SK-N-SH treated with all-trans-retinoic acid at 6 μM for 48 hours (cell line): ENCODE measurements at regions not wholly inside any gene's neighbourhood (a gene's known extent, or its start where the extent isn't known, plus 50 kb on each side); places are given as distances from the start of the nearest gene placed in this dataset.

ENCODE experiments used
- ATAC-seq: fragments of 200-7000 bp; cut with Tn5 transposase; 3 replicates; pipeline ENCODE4 v1.9.1; 2020; ENCODE audit warnings: mild to moderate bottlenecking, moderate library complexity
- BACH2 ChIP-seq: fragments of 250-450 bp; sonication (Bioruptor Pico); IDR thresholded peaks from 2 replicates; pipeline ENCODE4 v1.9.0; 2021; ENCODE audit warnings: mild to moderate bottlenecking, borderline replicate concordance
- CSDC2 ChIP-seq: fragments of 250-450 bp; sonication (Bioruptor Pico); IDR thresholded peaks from 2 replicates; pipeline ENCODE4 v1.5.0; 2020; ENCODE audit warnings: mild to moderate bottlenecking, moderate library complexity
- CSRNP3 ChIP-seq: fragments of 250-450 bp; sonication (Bioruptor Pico); IDR thresholded peaks from 2 replicates; pipeline ENCODE4 v1.5.1; 2021; ENCODE audit warnings: mild to moderate bottlenecking, moderate library complexity
- ESRRG ChIP-seq: fragments of 250-450 bp; sonication (Bioruptor Pico); IDR thresholded peaks from 2 replicates; pipeline ENCODE4 v1.6.1; 2021; ENCODE audit warnings: mild to moderate bottlenecking
- GLIS3 ChIP-seq: fragments of 250-450 bp; sonication (Bioruptor Pico); IDR thresholded peaks from 2 replicates; pipeline ENCODE4 v1.5.0; 2020; ENCODE audit warnings: mild to moderate bottlenecking, moderate library complexity
- OSR1 ChIP-seq: fragments of 250-450 bp; sonication (Bioruptor Pico); IDR thresholded peaks from 2 replicates; pipeline ENCODE4 v1.8.0; 2022; ENCODE audit warnings: moderate library complexity, mild to moderate bottlenecking, inconsistent platforms
- PPARA ChIP-seq: fragments of 250-450 bp; sonication (Bioruptor Pico); IDR thresholded peaks from 2 replicates; pipeline ENCODE4 v1.5.0; 2020; ENCODE audit warnings: mild to moderate bottlenecking, borderline replicate concordance
- RARB ChIP-seq: fragments of 250-450 bp; sonication (Bioruptor Pico); IDR thresholded peaks from 2 replicates; pipeline ENCODE4 v1.8.0; 2021; ENCODE audit warnings: mild to moderate bottlenecking, moderate library complexity
- SNAI2 ChIP-seq: fragments of 250-450 bp; sonication (Bioruptor Pico); IDR thresholded peaks from 2 replicates; pipeline ENCODE4 v1.5.0; 2020; ENCODE audit warnings: mild to moderate bottlenecking, moderate library complexity
- TCF4 ChIP-seq: fragments of 250-450 bp; sonication (Bioruptor Pico); IDR thresholded peaks from 2 replicates; pipeline ENCODE4 v1.8.0; 2021; ENCODE audit warnings: mild to moderate bottlenecking, moderate library complexity, borderline replicate concordance
- TOX ChIP-seq: fragments of 250-450 bp; sonication (Bioruptor Pico); IDR thresholded peaks from 2 replicates; pipeline ENCODE4 v1.8.0; 2021; ENCODE audit warnings: mild to moderate bottlenecking, moderate library complexity, borderline replicate concordance
- ZC3H10 ChIP-seq: fragments of 250-450 bp; sonication (Bioruptor Pico); IDR thresholded peaks from 2 replicates; pipeline ENCODE4 v1.5.1; 2021; ENCODE audit warnings: mild to moderate bottlenecking, moderate library complexity
- ZFP3 ChIP-seq: fragments of 250-450 bp; sonication (Bioruptor Pico); IDR thresholded peaks from 2 replicates; pipeline ENCODE4 v1.5.0; 2020; ENCODE audit warnings: mild to moderate bottlenecking, moderate library complexity
- ZFP30 ChIP-seq: fragments of 450-650 bp; formaldehyde crosslinking; IDR thresholded peaks from 2 replicates; pipeline ENCODE4 v1.5.0; 2022; ENCODE audit warnings: mild to moderate bottlenecking, moderate library complexity
- ZNF565 ChIP-seq: fragments of 450-650 bp; formaldehyde crosslinking; conservative IDR thresholded peaks from 2 replicates; pipeline ENCODE4 v1.5.0; 2020; ENCODE audit warnings: low read depth, mild to moderate bottlenecking, moderate library complexity
- ZNF70 ChIP-seq: fragments of 450-650 bp; formaldehyde crosslinking; IDR thresholded peaks from 2 replicates; pipeline ENCODE4 v1.5.0; 2020; ENCODE audit warnings: mild to moderate bottlenecking, moderate library complexity
- ZNF8 ChIP-seq: fragments of 450-650 bp; formaldehyde crosslinking; IDR thresholded peaks from 2 replicates; pipeline ENCODE4 v1.5.0; 2020; ENCODE audit warnings: mild to moderate bottlenecking, moderate library complexity
- TF ChIP-seq, protein P1 (sequence below): fragments of 250-450 bp; sonication (Bioruptor Pico); IDR thresholded peaks from 2 replicates; pipeline ENCODE4 v1.5.0; 2020; ENCODE audit warnings: mild to moderate bottlenecking, moderate library complexity
- TF ChIP-seq, protein P2 (sequence below): fragments of 250-450 bp; sonication (Bioruptor Pico); IDR thresholded peaks from 2 replicates; pipeline ENCODE4 v1.5.1; 2020; ENCODE audit warnings: low read depth, mild to moderate bottlenecking, moderate library complexity
- TF ChIP-seq, protein P3 (sequence below): fragments of 250-450 bp; sonication (Bioruptor Pico); IDR thresholded peaks from 2 replicates; pipeline ENCODE4 v1.8.0; 2020; ENCODE audit warnings: mild to moderate bottlenecking, moderate library complexity, borderline replicate concordance

- TF ChIP-seq, protein P1, sequence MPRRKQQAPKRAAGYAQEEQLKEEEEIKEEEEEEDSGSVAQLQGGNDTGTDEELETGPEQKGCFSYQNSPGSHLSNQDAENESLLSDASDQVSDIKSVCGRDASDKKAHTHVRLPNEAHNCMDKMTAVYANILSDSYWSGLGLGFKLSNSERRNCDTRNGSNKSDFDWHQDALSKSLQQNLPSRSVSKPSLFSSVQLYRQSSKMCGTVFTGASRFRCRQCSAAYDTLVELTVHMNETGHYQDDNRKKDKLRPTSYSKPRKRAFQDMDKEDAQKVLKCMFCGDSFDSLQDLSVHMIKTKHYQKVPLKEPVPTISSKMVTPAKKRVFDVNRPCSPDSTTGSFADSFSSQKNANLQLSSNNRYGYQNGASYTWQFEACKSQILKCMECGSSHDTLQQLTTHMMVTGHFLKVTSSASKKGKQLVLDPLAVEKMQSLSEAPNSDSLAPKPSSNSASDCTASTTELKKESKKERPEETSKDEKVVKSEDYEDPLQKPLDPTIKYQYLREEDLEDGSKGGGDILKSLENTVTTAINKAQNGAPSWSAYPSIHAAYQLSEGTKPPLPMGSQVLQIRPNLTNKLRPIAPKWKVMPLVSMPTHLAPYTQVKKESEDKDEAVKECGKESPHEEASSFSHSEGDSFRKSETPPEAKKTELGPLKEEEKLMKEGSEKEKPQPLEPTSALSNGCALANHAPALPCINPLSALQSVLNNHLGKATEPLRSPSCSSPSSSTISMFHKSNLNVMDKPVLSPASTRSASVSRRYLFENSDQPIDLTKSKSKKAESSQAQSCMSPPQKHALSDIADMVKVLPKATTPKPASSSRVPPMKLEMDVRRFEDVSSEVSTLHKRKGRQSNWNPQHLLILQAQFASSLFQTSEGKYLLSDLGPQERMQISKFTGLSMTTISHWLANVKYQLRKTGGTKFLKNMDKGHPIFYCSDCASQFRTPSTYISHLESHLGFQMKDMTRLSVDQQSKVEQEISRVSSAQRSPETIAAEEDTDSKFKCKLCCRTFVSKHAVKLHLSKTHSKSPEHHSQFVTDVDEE (CRISPR knock-in tag), result no peak
- TF ChIP-seq CSRNP3 (CRISPR knock-in tag) (no peak), ZFP3 (CRISPR knock-in tag) (no peak), GLIS3 (CRISPR knock-in tag) (no peak), ZFP30 (CRISPR knock-in tag) (no peak)
- TF ChIP-seq, protein P2, sequence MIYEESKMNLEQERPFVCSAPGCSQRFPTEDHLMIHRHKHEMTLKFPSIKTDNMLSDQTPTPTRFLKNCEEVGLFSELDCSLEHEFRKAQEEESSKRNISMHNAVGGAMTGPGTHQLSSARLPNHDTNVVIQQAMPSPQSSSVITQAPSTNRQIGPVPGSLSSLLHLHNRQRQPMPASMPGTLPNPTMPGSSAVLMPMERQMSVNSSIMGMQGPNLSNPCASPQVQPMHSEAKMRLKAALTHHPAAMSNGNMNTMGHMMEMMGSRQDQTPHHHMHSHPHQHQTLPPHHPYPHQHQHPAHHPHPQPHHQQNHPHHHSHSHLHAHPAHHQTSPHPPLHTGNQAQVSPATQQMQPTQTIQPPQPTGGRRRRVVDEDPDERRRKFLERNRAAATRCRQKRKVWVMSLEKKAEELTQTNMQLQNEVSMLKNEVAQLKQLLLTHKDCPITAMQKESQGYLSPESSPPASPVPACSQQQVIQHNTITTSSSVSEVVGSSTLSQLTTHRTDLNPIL (CRISPR knock-in tag), result no peak
Observed at GRCh38 chr5:103455796-103456195, 106.8 kb downstream of the NUDT12 start (continued).

GRCh38 chr5:103454770-103455169 lies 107.8 kb downstream of the NUDT12 start:
- TF ChIP-seq ZFP3 (CRISPR knock-in tag) (no peak), SNAI2 (CRISPR knock-in tag) (no peak), ZNF565 (CRISPR knock-in tag) (no peak)
- TF ChIP-seq, protein P3, sequence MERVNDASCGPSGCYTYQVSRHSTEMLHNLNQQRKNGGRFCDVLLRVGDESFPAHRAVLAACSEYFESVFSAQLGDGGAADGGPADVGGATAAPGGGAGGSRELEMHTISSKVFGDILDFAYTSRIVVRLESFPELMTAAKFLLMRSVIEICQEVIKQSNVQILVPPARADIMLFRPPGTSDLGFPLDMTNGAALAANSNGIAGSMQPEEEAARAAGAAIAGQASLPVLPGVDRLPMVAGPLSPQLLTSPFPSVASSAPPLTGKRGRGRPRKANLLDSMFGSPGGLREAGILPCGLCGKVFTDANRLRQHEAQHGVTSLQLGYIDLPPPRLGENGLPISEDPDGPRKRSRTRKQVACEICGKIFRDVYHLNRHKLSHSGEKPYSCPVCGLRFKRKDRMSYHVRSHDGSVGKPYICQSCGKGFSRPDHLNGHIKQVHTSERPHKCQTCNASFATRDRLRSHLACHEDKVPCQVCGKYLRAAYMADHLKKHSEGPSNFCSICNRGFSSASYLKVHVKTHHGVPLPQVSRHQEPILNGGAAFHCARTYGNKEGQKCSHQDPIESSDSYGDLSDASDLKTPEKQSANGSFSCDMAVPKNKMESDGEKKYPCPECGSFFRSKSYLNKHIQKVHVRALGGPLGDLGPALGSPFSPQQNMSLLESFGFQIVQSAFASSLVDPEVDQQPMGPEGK (CRISPR knock-in tag), result no peak
- ATAC-seq, result no peak

DNA sequence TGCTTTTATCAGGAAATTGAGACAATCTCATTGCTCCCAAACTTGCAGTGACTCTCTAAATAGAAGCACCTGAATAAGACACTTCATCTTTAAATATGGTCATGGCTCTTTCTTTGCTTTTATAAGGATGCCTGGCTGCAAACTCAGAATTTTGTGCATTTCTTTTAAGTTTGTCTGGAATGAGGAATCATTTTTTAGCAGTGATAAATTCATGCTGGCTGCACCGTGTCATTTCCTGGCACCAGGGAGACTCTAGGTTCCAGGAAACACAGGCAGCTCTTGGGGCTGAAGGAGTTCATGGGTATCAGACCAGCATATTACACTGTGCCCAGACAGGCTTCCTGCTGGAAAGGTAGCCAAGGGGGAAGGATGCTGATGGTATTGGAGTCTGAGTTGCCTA lies 109.9 kb downstream of the NUDT12 start:
- TF ChIP-seq RARB, result no peak
- no peak for TF ChIP-seq PPARA (CRISPR knock-in tag)
- no peak for TF ChIP-seq GLIS3 (CRISPR knock-in tag)
- TF ChIP-seq, all 23 proteins: peak for 0
- ATAC-seq, result peak; percentile 68

- no peak; the same call in 2 of the 3 replicates for ATAC-seq
- TF ChIP-seq GLIS3 (CRISPR knock-in tag) (no peak), PPARA (CRISPR knock-in tag) (no peak)
- TF ChIP-seq, protein P3 (CRISPR knock-in tag), result no peak
Observed at GRCh38 chr5:103452089-103452488, 110.5 kb downstream of the NUDT12 start.

DNA sequence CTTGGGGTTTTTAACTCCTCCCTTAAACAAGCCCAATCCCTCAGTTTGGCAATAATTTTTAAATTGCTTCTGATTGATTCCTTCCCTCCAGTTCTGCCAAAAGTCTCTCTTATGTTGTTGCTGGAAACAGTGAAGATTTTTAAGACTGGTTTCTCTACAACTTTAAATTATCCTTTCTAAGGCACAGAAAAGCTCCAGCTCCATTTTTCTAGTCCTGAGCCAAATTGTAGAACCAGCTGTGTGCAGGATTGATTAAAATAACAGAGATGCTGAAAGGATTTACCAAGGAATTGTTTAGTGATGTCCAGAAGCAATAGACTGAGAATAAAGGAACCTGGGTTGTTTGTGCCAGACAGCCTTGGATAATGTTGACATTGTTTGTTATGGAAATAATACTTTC lies 111.3 kb downstream of the NUDT12 start:
- no peak for ATAC-seq
- no peak for TF ChIP-seq SNAI2 (CRISPR knock-in tag)
- TF ChIP-seq PPARA (CRISPR knock-in tag), result no peak
- TF ChIP-seq ZFP30 (CRISPR knock-in tag), result no peak
- no peak for TF ChIP-seq TCF4 (CRISPR knock-in tag)
- no peak for TF ChIP-seq RARB
- no peak for TF ChIP-seq ESRRG (CRISPR knock-in tag)
- TF ChIP-seq, protein P3 (CRISPR knock-in tag), result no peak
- TF ChIP-seq GLIS3 (CRISPR knock-in tag), result no peak
- no peak for TF ChIP-seq ZFP3 (CRISPR knock-in tag)
- TF ChIP-seq OSR1, result no peak
- no peak for TF ChIP-seq CSDC2 (CRISPR knock-in tag)
- no peak for TF ChIP-seq ZNF8 (CRISPR knock-in tag)
- no peak for TF ChIP-seq ZNF70
- no peak for TF ChIP-seq TOX (CRISPR knock-in tag)
- no peak for TF ChIP-seq BACH2 (CRISPR knock-in tag)
- TF ChIP-seq ZC3H10, result no peak
- TF ChIP-seq, protein P1 (CRISPR knock-in tag), result no peak
